ENCODE measurements at regions not wholly inside any gene's neighbourhood (a gene's known extent, or its start where the extent isn't known, plus 50 kb on each side); places are given as distances from the start of the nearest gene placed in this dataset.

GRCh38 chr1:229798558-229798957, 172.5 kb downstream of the URB2 start:
- no peak overlapping the region for H3K4me3 Mint-ChIP-seq
- no peaks in the 10 kb centered on the region for H3K36me3 Mint-ChIP-seq (ENCODE audit: low read depth)
- H3K4me1 Mint-ChIP-seq = peaks cover 17% of the 10 kb centered on the region
- no peak overlapping the region for H3K27ac Mint-ChIP-seq
- peaks cover 31% of the 10 kb centered on the region for H3K27me3 Mint-ChIP-seq (ENCODE audit: low read depth)
- no peak for TF ChIP-seq CTCF (IDR thresholded peaks at IDR 0.05; ENCODE audit: unreplicated experiment in 3 of 3)
- peaks cover 8% of the 10 kb centered on the region for H3K9me3 Mint-ChIP-seq

- Mint-ChIP-seq H3K9me3 (peaks cover 24% of the 10 kb centered on the region), H3K27me3 (ENCODE audit: low read depth) (peaks cover 22% of the 10 kb centered on the region), H3K4me3 (no peak overlapping the region), H3K4me1 (no peaks in the 10 kb centered on the region), H3K27ac (no peak overlapping the region), H3K36me3 (ENCODE audit: low read depth) (no peaks in the 10 kb centered on the region)
- TF ChIP-seq CTCF (IDR thresholded peaks at IDR 0.05; ENCODE audit: unreplicated experiment in 3 of 3) = no peak
These were observed 177.7 kb downstream of the URB2 start for GRCh38 chr1:229803626-229804217.

GRCh38 chr1:229808272-229808671, 182.2 kb downstream of the URB2 start:
- H3K4me1 Mint-ChIP-seq = no peaks in the 10 kb centered on the region
- peaks cover 40% of the 10 kb centered on the region for H3K9me3 Mint-ChIP-seq
- H3K27ac Mint-ChIP-seq = no peak overlapping the region
- H3K36me3 Mint-ChIP-seq (ENCODE audit: low read depth) = no peaks in the 10 kb centered on the region
- no peak overlapping the region for H3K4me3 Mint-ChIP-seq
- peaks cover 14% of the 10 kb centered on the region for H3K27me3 Mint-ChIP-seq (ENCODE audit: low read depth)
- TF ChIP-seq CTCF (IDR thresholded peaks at IDR 0.05; ENCODE audit: unreplicated experiment in 3 of 3) = no peak

GRCh38 chr1:229810140-229810539, 184.1 kb downstream of the URB2 start:
- Mint-ChIP-seq H3K9me3 (peaks cover 26% of the 10 kb centered on the region), H3K36me3 (ENCODE audit: low read depth) (no peaks in the 10 kb centered on the region), H3K27me3 (ENCODE audit: low read depth) (peaks cover 12% of the 10 kb centered on the region), H3K27ac (no peak overlapping the region), H3K4me3 (no peak overlapping the region), H3K4me1 (peaks cover 8% of the 10 kb centered on the region)
- TF ChIP-seq CTCF (IDR thresholded peaks at IDR 0.05; ENCODE audit: unreplicated experiment in 3 of 3) = no peak

- H3K36me3 Mint-ChIP-seq (ENCODE audit: low read depth) = no peaks in the 10 kb centered on the region
- no peak overlapping the region for H3K27ac Mint-ChIP-seq
- no peak overlapping the region for H3K4me3 Mint-ChIP-seq
- peaks cover 14% of the 10 kb centered on the region for H3K27me3 Mint-ChIP-seq (ENCODE audit: low read depth)
- peaks cover 15% of the 10 kb centered on the region for H3K4me1 Mint-ChIP-seq
- H3K9me3 Mint-ChIP-seq = peaks cover 21% of the 10 kb centered on the region
- TF ChIP-seq CTCF (IDR thresholded peaks at IDR 0.05; ENCODE audit: unreplicated experiment in 3 of 3) = no peak
These were observed 184.9 kb downstream of the URB2 start for GRCh38 chr1:229810961-229811360.

- Mint-ChIP-seq H3K27ac (no peak overlapping the region), H3K27me3 (ENCODE audit: low read depth) (peaks cover 15% of the 10 kb centered on the region), H3K4me1 (peaks cover 19% of the 10 kb centered on the region), H3K36me3 (ENCODE audit: low read depth) (no peaks in the 10 kb centered on the region), H3K4me3 (no peak overlapping the region), H3K9me3 (peaks cover 21% of the 10 kb centered on the region)
- no peak for TF ChIP-seq CTCF (IDR thresholded peaks at IDR 0.05; ENCODE audit: unreplicated experiment in 3 of 3)
These were observed 186.1 kb downstream of the URB2 start for GRCh38 chr1:229812148-229812547.

All from nephron (organoid).